Liver (tissue), 3 donors: ENCODE measurements at regions not wholly inside any gene's neighbourhood (a gene's known extent, or its start where the extent isn't known, plus 50 kb on each side); places are given as distances from the start of the nearest gene placed in this dataset.

Experiments
- FOXA2 ChIP-seq: IDR thresholded peaks from 2 replicates; pipeline ENCODE4 v1.6.1; 2016; ENCODE audit warnings: antibody characterized with exemption
- RAD21 ChIP-seq, 2 donors: IDR thresholded peaks; 2 replicates each; pipeline ENCODE4 v1.6.1; 2016; ENCODE audit warnings: antibody characterized with exemption in 2 of 2, mild to moderate bottlenecking in 2 of 2
- SP1 ChIP-seq: IDR thresholded peaks from 2 replicates; pipeline ENCODE4 v1.6.1; 2018; ENCODE audit warnings: antibody characterized with exemption, mild to moderate bottlenecking
- YY1 ChIP-seq: IDR thresholded peaks from 2 replicates; pipeline ENCODE4 v1.6.1; 2016; ENCODE audit warnings: antibody characterized with exemption, mild to moderate bottlenecking
- TF ChIP-seq, protein P1 (sequence below): fragments of 150-350 bp; IDR thresholded peaks from 2 replicates; pipeline ENCODE4 v1.5.1; 2017; ENCODE audit warnings: improper control_type of control experiment, low read depth, low read length; ENCODE audit not compliant: missing input control
- TF ChIP-seq, protein P2 (sequence below): IDR thresholded peaks from 2 replicates; pipeline ENCODE4 v1.6.1; 2016; ENCODE audit warnings: antibody characterized with exemption
- donor health status: healthy.
- donor health status: healthy.

DNA sequence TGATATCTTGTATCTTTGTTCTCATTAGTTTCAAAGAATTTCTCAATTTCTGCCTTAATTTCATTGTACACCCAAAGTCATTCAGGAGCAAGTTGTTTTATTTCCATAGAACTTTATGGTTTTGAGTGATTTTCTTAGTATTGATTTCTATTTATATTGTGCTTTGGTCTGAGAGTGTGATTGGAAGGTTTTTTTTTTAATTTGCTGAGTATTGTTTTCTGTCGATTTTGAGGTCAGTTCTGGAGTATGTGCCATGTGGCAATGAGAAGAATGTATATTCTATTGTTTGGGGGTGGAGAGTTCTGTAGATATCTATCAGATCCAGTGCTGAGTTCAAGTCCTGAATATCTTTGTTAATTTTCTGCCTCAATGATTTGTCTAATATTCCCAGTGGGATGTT, 138.4 kb downstream of the MOBP start:
- TF ChIP-seq RAD21 (IDR thresholded peaks at IDR 0.05) (no peak), FOXA2 (no peak), YY1 (no peak), SP1 (no peak)
- TF ChIP-seq, protein P1, sequence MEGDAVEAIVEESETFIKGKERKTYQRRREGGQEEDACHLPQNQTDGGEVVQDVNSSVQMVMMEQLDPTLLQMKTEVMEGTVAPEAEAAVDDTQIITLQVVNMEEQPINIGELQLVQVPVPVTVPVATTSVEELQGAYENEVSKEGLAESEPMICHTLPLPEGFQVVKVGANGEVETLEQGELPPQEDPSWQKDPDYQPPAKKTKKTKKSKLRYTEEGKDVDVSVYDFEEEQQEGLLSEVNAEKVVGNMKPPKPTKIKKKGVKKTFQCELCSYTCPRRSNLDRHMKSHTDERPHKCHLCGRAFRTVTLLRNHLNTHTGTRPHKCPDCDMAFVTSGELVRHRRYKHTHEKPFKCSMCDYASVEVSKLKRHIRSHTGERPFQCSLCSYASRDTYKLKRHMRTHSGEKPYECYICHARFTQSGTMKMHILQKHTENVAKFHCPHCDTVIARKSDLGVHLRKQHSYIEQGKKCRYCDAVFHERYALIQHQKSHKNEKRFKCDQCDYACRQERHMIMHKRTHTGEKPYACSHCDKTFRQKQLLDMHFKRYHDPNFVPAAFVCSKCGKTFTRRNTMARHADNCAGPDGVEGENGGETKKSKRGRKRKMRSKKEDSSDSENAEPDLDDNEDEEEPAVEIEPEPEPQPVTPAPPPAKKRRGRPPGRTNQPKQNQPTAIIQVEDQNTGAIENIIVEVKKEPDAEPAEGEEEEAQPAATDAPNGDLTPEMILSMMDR: no peak
- TF ChIP-seq, protein P2, sequence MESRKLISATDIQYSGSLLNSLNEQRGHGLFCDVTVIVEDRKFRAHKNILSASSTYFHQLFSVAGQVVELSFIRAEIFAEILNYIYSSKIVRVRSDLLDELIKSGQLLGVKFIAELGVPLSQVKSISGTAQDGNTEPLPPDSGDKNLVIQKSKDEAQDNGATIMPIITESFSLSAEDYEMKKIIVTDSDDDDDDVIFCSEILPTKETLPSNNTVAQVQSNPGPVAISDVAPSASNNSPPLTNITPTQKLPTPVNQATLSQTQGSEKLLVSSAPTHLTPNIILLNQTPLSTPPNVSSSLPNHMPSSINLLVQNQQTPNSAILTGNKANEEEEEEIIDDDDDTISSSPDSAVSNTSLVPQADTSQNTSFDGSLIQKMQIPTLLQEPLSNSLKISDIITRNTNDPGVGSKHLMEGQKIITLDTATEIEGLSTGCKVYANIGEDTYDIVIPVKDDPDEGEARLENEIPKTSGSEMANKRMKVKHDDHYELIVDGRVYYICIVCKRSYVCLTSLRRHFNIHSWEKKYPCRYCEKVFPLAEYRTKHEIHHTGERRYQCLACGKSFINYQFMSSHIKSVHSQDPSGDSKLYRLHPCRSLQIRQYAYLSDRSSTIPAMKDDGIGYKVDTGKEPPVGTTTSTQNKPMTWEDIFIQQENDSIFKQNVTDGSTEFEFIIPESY: no peak
